Liver (tissue), 7 donors: ENCODE measurements at regions not wholly inside any gene's neighbourhood (a gene's known extent, or its start where the extent isn't known, plus 50 kb on each side); places are given as distances from the start of the nearest gene placed in this dataset.

ENCODE experiments used
- DNase-seq: peaks from one replicate; pipeline ENCODE4 v3.0.0-alpha.2; 2017; ENCODE audit warnings: low spot score
- H3K27ac ChIP-seq, 2 donors: one replicate each; pipeline ENCODE4 v1.7.0; 2013; ENCODE audit warnings: inconsistent platforms in 2 of 2, low read length in 2 of 2, control low read depth in 1 of 2, low read depth in 1 of 2, mild to moderate bottlenecking in 1 of 2
- H3K27me3 ChIP-seq, 4 donors: one replicate each; pipeline versions ENCODE4 v1.6.1 to v1.7.0; 2013; ENCODE audit warnings: low read length in 3 of 4, inconsistent platforms in 1 of 4, mild to moderate bottlenecking in 1 of 4, moderate library complexity in 1 of 4; ENCODE audit not compliant: control insufficient read depth in 4 of 4, insufficient read depth in 4 of 4
- H3K36me3 ChIP-seq, 4 donors: one replicate each; pipeline versions ENCODE4 v1.6.1 to v1.7.0; 2013; ENCODE audit warnings: low read length in 3 of 4, mild to moderate bottlenecking in 3 of 4, low read depth in 1 of 4, moderate library complexity in 1 of 4; ENCODE audit not compliant: control insufficient read depth in 4 of 4, insufficient read depth in 3 of 4
- H3K4me1 ChIP-seq, 4 donors: one replicate each; pipeline versions ENCODE4 v1.6.1 to v1.7.0; 2013; ENCODE audit warnings: low read length in 3 of 4, mild to moderate bottlenecking in 3 of 4, moderate library complexity in 1 of 4; ENCODE audit not compliant: control insufficient read depth in 4 of 4, insufficient read depth in 4 of 4
- H3K4me3 ChIP-seq, 3 donors: one replicate each; pipeline versions ENCODE4 v1.6.1 to v1.7.0; 2013; ENCODE audit warnings: low read length in 3 of 3, control low read depth in 1 of 3, low read depth in 1 of 3, mild to moderate bottlenecking in 1 of 3
- H3K9ac ChIP-seq, 2 donors: one replicate each; pipeline ENCODE4 v1.7.0; 2013; ENCODE audit warnings: low read length in 2 of 2, mild to moderate bottlenecking in 2 of 2, moderate library complexity in 2 of 2, control low read depth in 1 of 2, low read depth in 1 of 2
- H3K9me3 ChIP-seq, 4 donors: one replicate each; pipeline versions ENCODE4 v1.6.1 to v1.7.0; 2013; ENCODE audit warnings: low read length in 3 of 4; ENCODE audit not compliant: control insufficient read depth in 4 of 4
- EGR1 ChIP-seq, 2 donors: IDR thresholded peaks; 2 replicates each; pipeline ENCODE4 v1.6.1; 2016 to 2018; ENCODE audit warnings: antibody characterized with exemption in 2 of 2, low read depth in 2 of 2
- FOXA1 ChIP-seq: IDR thresholded peaks from 2 replicates; pipeline ENCODE4 v1.6.1; 2016; ENCODE audit warnings: antibody characterized with exemption
- FOXA2 ChIP-seq: IDR thresholded peaks from 2 replicates; pipeline ENCODE4 v1.6.1; 2016; ENCODE audit warnings: antibody characterized with exemption
- GABPA ChIP-seq, 2 donors: IDR thresholded peaks in 1 of 2; conservative IDR thresholded peaks in 1 of 2; 2 replicates each; pipeline ENCODE4 v1.6.1; 2016; ENCODE audit warnings: antibody characterized with exemption in 2 of 2, mild to moderate bottlenecking in 1 of 2, moderate library complexity in 1 of 2
- JUND ChIP-seq, 2 donors: IDR thresholded peaks; 2 replicates each; pipeline ENCODE4 v1.6.1; 2016; ENCODE audit warnings: antibody characterized with exemption in 2 of 2
- RAD21 ChIP-seq, 2 donors: IDR thresholded peaks; 2 replicates each; pipeline ENCODE4 v1.6.1; 2016; ENCODE audit warnings: antibody characterized with exemption in 2 of 2, mild to moderate bottlenecking in 2 of 2
- SP1 ChIP-seq: IDR thresholded peaks from 2 replicates; pipeline ENCODE4 v1.6.1; 2018; ENCODE audit warnings: antibody characterized with exemption, mild to moderate bottlenecking
- TAF1 ChIP-seq: conservative IDR thresholded peaks from 2 replicates; pipeline ENCODE4 v1.6.1; 2016; ENCODE audit warnings: antibody characterized with exemption, mild to moderate bottlenecking
- YY1 ChIP-seq: IDR thresholded peaks from 2 replicates; pipeline ENCODE4 v1.6.1; 2016; ENCODE audit warnings: antibody characterized with exemption, mild to moderate bottlenecking
- WGBS: extraction: QIAGEN DNeasy Blood & Tissue Kit; methylation state at CpG from one replicate; pipeline ENCODE4 v1.1.7; 2013; 5-methylcytosine and 5-hydroxymethylcytosine counted together
- TF ChIP-seq, protein P1 (sequence below): IDR thresholded peaks from 2 replicates; pipeline ENCODE4 v1.6.1; 2016; ENCODE audit warnings: antibody characterized with exemption
- TF ChIP-seq, protein P2 (sequence below): IDR thresholded peaks from 2 replicates; pipeline ENCODE4 v1.6.1; 2016; ENCODE audit warnings: antibody characterized with exemption
- TF ChIP-seq, protein P3 (sequence below): IDR thresholded peaks from 2 replicates; pipeline ENCODE4 v1.6.1; 2016; ENCODE audit warnings: antibody characterized with exemption, mild to moderate bottlenecking
- TF ChIP-seq, protein P4 (sequence below): IDR thresholded peaks from 2 replicates; pipeline ENCODE4 v1.6.1; 2016; ENCODE audit warnings: antibody characterized with exemption
- donor health status: healthy.
- donor health status: healthy.
- donor health status: healthy.
- donor health status: healthy.

DNA sequence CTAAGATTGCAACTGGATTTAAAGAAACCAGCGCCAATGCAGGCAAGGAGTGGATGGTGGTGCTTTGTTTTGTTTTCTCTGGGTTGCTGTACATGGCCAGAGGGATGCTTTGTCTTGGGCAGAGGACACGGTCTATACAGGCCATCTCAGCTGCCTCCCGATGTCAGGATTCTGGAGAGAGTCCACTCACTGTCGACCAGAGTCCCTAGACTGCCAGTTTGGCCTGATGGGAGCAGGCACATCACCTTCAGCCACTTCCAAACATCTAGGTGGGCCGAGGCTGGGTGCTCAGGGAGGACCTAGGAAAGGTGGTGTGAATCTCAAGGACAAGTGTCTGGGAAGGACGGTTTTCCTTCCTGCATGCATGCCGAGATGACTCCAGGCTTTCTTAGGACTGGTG is 152.1 kb downstream of the BUB3 start:
- TF ChIP-seq GABPA (IDR thresholded peaks at IDR 0.05 in 1 of 2, conservative IDR thresholded peaks at IDR 0.05 in 1 of 2), result no peak
- TF ChIP-seq, protein P1, sequence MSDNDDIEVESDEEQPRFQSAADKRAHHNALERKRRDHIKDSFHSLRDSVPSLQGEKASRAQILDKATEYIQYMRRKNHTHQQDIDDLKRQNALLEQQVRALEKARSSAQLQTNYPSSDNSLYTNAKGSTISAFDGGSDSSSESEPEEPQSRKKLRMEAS, result no peak
- TF ChIP-seq, protein P2, sequence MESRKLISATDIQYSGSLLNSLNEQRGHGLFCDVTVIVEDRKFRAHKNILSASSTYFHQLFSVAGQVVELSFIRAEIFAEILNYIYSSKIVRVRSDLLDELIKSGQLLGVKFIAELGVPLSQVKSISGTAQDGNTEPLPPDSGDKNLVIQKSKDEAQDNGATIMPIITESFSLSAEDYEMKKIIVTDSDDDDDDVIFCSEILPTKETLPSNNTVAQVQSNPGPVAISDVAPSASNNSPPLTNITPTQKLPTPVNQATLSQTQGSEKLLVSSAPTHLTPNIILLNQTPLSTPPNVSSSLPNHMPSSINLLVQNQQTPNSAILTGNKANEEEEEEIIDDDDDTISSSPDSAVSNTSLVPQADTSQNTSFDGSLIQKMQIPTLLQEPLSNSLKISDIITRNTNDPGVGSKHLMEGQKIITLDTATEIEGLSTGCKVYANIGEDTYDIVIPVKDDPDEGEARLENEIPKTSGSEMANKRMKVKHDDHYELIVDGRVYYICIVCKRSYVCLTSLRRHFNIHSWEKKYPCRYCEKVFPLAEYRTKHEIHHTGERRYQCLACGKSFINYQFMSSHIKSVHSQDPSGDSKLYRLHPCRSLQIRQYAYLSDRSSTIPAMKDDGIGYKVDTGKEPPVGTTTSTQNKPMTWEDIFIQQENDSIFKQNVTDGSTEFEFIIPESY, result no peak
- TF ChIP-seq, protein P3, sequence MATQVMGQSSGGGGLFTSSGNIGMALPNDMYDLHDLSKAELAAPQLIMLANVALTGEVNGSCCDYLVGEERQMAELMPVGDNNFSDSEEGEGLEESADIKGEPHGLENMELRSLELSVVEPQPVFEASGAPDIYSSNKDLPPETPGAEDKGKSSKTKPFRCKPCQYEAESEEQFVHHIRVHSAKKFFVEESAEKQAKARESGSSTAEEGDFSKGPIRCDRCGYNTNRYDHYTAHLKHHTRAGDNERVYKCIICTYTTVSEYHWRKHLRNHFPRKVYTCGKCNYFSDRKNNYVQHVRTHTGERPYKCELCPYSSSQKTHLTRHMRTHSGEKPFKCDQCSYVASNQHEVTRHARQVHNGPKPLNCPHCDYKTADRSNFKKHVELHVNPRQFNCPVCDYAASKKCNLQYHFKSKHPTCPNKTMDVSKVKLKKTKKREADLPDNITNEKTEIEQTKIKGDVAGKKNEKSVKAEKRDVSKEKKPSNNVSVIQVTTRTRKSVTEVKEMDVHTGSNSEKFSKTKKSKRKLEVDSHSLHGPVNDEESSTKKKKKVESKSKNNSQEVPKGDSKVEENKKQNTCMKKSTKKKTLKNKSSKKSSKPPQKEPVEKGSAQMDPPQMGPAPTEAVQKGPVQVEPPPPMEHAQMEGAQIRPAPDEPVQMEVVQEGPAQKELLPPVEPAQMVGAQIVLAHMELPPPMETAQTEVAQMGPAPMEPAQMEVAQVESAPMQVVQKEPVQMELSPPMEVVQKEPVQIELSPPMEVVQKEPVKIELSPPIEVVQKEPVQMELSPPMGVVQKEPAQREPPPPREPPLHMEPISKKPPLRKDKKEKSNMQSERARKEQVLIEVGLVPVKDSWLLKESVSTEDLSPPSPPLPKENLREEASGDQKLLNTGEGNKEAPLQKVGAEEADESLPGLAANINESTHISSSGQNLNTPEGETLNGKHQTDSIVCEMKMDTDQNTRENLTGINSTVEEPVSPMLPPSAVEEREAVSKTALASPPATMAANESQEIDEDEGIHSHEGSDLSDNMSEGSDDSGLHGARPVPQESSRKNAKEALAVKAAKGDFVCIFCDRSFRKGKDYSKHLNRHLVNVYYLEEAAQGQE, result no peak
- TF ChIP-seq TAF1, result no peak
- TF ChIP-seq JUND (IDR thresholded peaks at IDR 0.05), result no peak
- no peak for TF ChIP-seq FOXA1
- no peak for TF ChIP-seq SP1
- TF ChIP-seq, protein P4, sequence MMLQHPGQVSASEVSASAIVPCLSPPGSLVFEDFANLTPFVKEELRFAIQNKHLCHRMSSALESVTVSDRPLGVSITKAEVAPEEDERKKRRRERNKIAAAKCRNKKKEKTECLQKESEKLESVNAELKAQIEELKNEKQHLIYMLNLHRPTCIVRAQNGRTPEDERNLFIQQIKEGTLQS, result no peak
- no peak for TF ChIP-seq EGR1 (IDR thresholded peaks at IDR 0.05; ENCODE audit: low read depth in 2 of 2)
- TF ChIP-seq FOXA2, result no peak
- TF ChIP-seq YY1, result no peak
- TF ChIP-seq RAD21 (IDR thresholded peaks at IDR 0.05), result no peak
- Histone ChIP-seq H3K4me1 (no peaks in the 10 kb centered on the region), H3K36me3 (no peaks in the 10 kb centered on the region), H3K9ac (no peak overlapping the region), H3K4me3 (no peak overlapping the region), H3K27me3 (no peaks in the 10 kb centered on the region), H3K9me3 (no peaks in the 10 kb centered on the region), H3K27ac (no peak overlapping the region)
- 86% methylated on average over 7 of the region's 7 CpGs for WGBS
- no peak for DNase-seq

DNA sequence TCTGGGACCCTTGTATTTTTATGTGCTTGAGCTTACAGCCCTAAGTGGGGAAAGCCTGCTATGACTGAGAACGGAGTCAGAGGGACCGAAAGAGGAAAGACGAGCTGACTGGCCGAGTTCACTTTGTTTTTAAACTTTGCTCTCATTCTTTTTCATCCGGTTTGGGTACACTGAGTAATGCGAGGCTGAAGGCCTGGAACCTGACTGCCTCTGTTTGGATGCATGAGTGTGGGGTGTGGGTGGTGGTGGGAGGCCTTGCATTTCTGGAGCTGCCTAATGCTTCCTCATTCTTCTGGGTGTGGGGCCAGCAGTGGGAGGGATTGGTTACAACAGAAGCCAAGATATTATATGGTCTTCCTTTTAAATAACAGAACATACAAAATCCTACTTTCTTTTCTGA is 155.5 kb downstream of the BUB3 start:
- no peaks in the 10 kb centered on the region for H3K27me3 ChIP-seq
- WGBS, result 76% methylated on average over 6 of the region's 6 CpGs
- H3K36me3 ChIP-seq, result no peaks in the 10 kb centered on the region
- no peaks in the 10 kb centered on the region for H3K9me3 ChIP-seq
- no peak overlapping the region for H3K27ac ChIP-seq
- no peaks in the 10 kb centered on the region for H3K4me1 ChIP-seq
- no peak overlapping the region for H3K4me3 ChIP-seq
- TF ChIP-seq FOXA2 (no peak), EGR1 (IDR thresholded peaks at IDR 0.05; ENCODE audit: low read depth in 2 of 2) (no peak), TAF1 (no peak), JUND (IDR thresholded peaks at IDR 0.05) (no peak)
- TF ChIP-seq, protein P1, result no peak
- H3K9ac ChIP-seq, result no peak overlapping the region
- DNase-seq, result no peak
